SK-N-SH treated with all-trans-retinoic acid at 6 μM for 48 hours (cell line): ENCODE measurements at regions not wholly inside any gene's neighbourhood (a gene's known extent, or its start where the extent isn't known, plus 50 kb on each side); places are given as distances from the start of the nearest gene placed in this dataset.

Source experiments
- ATAC-seq: fragments of 200-7000 bp; cut with Tn5 transposase; 3 replicates; pipeline ENCODE4 v1.9.1; 2020; ENCODE audit warnings: mild to moderate bottlenecking, moderate library complexity
- ARNTL ChIP-seq: fragments of 450-650 bp; formaldehyde crosslinking; IDR thresholded peaks from 2 replicates; pipeline ENCODE4 v1.5.0; 2020; ENCODE audit warnings: low read depth, mild to moderate bottlenecking, moderate library complexity, borderline replicate concordance
- BACH2 ChIP-seq: fragments of 250-450 bp; sonication (Bioruptor Pico); IDR thresholded peaks from 2 replicates; pipeline ENCODE4 v1.9.0; 2021; ENCODE audit warnings: mild to moderate bottlenecking, borderline replicate concordance
- CSDC2 ChIP-seq: fragments of 250-450 bp; sonication (Bioruptor Pico); IDR thresholded peaks from 2 replicates; pipeline ENCODE4 v1.5.0; 2020; ENCODE audit warnings: mild to moderate bottlenecking, moderate library complexity
- GLIS3 ChIP-seq: fragments of 250-450 bp; sonication (Bioruptor Pico); IDR thresholded peaks from 2 replicates; pipeline ENCODE4 v1.5.0; 2020; ENCODE audit warnings: mild to moderate bottlenecking, moderate library complexity
- ISL1 ChIP-seq: fragments of 250-450 bp; sonication (Bioruptor Pico); IDR thresholded peaks from 2 replicates; pipeline ENCODE4 v2.1.2; 2022; ENCODE audit warnings: mild to moderate bottlenecking, moderate library complexity
- OSR1 ChIP-seq: fragments of 250-450 bp; sonication (Bioruptor Pico); IDR thresholded peaks from 2 replicates; pipeline ENCODE4 v1.8.0; 2022; ENCODE audit warnings: moderate library complexity, mild to moderate bottlenecking, inconsistent platforms
- PPARA ChIP-seq: fragments of 250-450 bp; sonication (Bioruptor Pico); IDR thresholded peaks from 2 replicates; pipeline ENCODE4 v1.5.0; 2020; ENCODE audit warnings: mild to moderate bottlenecking, borderline replicate concordance
- RARB ChIP-seq: fragments of 250-450 bp; sonication (Bioruptor Pico); IDR thresholded peaks from 2 replicates; pipeline ENCODE4 v1.8.0; 2021; ENCODE audit warnings: mild to moderate bottlenecking, moderate library complexity
- SNAI2 ChIP-seq: fragments of 250-450 bp; sonication (Bioruptor Pico); IDR thresholded peaks from 2 replicates; pipeline ENCODE4 v1.5.0; 2020; ENCODE audit warnings: mild to moderate bottlenecking, moderate library complexity
- TOX ChIP-seq: fragments of 250-450 bp; sonication (Bioruptor Pico); IDR thresholded peaks from 2 replicates; pipeline ENCODE4 v1.8.0; 2021; ENCODE audit warnings: mild to moderate bottlenecking, moderate library complexity, borderline replicate concordance
- ZFP3 ChIP-seq: fragments of 250-450 bp; sonication (Bioruptor Pico); IDR thresholded peaks from 2 replicates; pipeline ENCODE4 v1.5.0; 2020; ENCODE audit warnings: mild to moderate bottlenecking, moderate library complexity
- ZFP30 ChIP-seq: fragments of 450-650 bp; formaldehyde crosslinking; IDR thresholded peaks from 2 replicates; pipeline ENCODE4 v1.5.0; 2022; ENCODE audit warnings: mild to moderate bottlenecking, moderate library complexity
- ZNF565 ChIP-seq: fragments of 450-650 bp; formaldehyde crosslinking; conservative IDR thresholded peaks from 2 replicates; pipeline ENCODE4 v1.5.0; 2020; ENCODE audit warnings: low read depth, mild to moderate bottlenecking, moderate library complexity
- ZNF70 ChIP-seq: fragments of 450-650 bp; formaldehyde crosslinking; IDR thresholded peaks from 2 replicates; pipeline ENCODE4 v1.5.0; 2020; ENCODE audit warnings: mild to moderate bottlenecking, moderate library complexity
- ZNF8 ChIP-seq: fragments of 450-650 bp; formaldehyde crosslinking; IDR thresholded peaks from 2 replicates; pipeline ENCODE4 v1.5.0; 2020; ENCODE audit warnings: mild to moderate bottlenecking, moderate library complexity
- TF ChIP-seq, protein P1 (sequence below): fragments of 250-450 bp; sonication (Bioruptor Pico); IDR thresholded peaks from 2 replicates; pipeline ENCODE4 v1.8.0; 2020; ENCODE audit warnings: mild to moderate bottlenecking, moderate library complexity, borderline replicate concordance
- TF ChIP-seq, protein P2 (sequence below): fragments of 250-450 bp; sonication (Bioruptor Pico); IDR thresholded peaks from 2 replicates; pipeline ENCODE4 v1.5.0; 2020; ENCODE audit warnings: mild to moderate bottlenecking, moderate library complexity
- TF ChIP-seq, protein P3 (sequence below): fragments of 250-450 bp; sonication (Bioruptor Pico); IDR thresholded peaks from 2 replicates; pipeline ENCODE4 v1.5.1; 2021; ENCODE audit warnings: mild to moderate bottlenecking, moderate library complexity
- TF ChIP-seq, protein P4 (sequence below): fragments of 250-450 bp; sonication (Bioruptor Pico); IDR thresholded peaks from 2 replicates; pipeline ENCODE4 v1.8.0; 2021; ENCODE audit warnings: low read depth, mild to moderate bottlenecking, moderate library complexity, borderline replicate concordance

DNA sequence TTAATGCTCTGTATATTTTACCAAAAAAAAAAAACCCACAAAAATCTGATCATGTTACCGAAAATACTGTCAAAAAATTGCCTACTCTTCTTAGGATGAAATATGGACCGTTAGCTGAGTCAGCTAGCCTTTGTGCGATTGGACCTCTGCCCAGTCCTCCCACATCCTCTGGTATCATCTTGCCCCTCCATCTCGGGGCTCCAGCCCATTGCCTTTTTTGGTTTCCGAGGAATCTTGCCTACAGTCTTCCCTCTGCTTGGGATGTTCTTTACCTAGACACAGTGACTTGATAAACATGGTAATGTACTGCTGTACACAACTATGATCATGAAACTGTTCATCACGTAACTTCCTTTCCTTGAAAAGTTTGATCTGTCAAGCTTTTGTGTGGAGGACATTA is 371.4 kb downstream of the SV2B start:
- peak; percentile 86 for ATAC-seq
- no peak for TF ChIP-seq GLIS3 (CRISPR knock-in tag)
- no peak for TF ChIP-seq TOX
- no peak for TF ChIP-seq PPARA
- no peak for TF ChIP-seq ARNTL (CRISPR knock-in tag)
- TF ChIP-seq, protein P1, sequence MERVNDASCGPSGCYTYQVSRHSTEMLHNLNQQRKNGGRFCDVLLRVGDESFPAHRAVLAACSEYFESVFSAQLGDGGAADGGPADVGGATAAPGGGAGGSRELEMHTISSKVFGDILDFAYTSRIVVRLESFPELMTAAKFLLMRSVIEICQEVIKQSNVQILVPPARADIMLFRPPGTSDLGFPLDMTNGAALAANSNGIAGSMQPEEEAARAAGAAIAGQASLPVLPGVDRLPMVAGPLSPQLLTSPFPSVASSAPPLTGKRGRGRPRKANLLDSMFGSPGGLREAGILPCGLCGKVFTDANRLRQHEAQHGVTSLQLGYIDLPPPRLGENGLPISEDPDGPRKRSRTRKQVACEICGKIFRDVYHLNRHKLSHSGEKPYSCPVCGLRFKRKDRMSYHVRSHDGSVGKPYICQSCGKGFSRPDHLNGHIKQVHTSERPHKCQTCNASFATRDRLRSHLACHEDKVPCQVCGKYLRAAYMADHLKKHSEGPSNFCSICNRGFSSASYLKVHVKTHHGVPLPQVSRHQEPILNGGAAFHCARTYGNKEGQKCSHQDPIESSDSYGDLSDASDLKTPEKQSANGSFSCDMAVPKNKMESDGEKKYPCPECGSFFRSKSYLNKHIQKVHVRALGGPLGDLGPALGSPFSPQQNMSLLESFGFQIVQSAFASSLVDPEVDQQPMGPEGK (CRISPR knock-in tag), result no peak
- TF ChIP-seq CSDC2 (CRISPR knock-in tag), result no peak
- no peak for TF ChIP-seq RARB (CRISPR knock-in tag)
- no peak for TF ChIP-seq ZNF565 (CRISPR knock-in tag)
- TF ChIP-seq SNAI2 (CRISPR knock-in tag), result no peak
- no peak for TF ChIP-seq ISL1 (CRISPR knock-in tag)
- TF ChIP-seq BACH2, result no peak
- TF ChIP-seq, protein P2, sequence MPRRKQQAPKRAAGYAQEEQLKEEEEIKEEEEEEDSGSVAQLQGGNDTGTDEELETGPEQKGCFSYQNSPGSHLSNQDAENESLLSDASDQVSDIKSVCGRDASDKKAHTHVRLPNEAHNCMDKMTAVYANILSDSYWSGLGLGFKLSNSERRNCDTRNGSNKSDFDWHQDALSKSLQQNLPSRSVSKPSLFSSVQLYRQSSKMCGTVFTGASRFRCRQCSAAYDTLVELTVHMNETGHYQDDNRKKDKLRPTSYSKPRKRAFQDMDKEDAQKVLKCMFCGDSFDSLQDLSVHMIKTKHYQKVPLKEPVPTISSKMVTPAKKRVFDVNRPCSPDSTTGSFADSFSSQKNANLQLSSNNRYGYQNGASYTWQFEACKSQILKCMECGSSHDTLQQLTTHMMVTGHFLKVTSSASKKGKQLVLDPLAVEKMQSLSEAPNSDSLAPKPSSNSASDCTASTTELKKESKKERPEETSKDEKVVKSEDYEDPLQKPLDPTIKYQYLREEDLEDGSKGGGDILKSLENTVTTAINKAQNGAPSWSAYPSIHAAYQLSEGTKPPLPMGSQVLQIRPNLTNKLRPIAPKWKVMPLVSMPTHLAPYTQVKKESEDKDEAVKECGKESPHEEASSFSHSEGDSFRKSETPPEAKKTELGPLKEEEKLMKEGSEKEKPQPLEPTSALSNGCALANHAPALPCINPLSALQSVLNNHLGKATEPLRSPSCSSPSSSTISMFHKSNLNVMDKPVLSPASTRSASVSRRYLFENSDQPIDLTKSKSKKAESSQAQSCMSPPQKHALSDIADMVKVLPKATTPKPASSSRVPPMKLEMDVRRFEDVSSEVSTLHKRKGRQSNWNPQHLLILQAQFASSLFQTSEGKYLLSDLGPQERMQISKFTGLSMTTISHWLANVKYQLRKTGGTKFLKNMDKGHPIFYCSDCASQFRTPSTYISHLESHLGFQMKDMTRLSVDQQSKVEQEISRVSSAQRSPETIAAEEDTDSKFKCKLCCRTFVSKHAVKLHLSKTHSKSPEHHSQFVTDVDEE, result no peak
- TF ChIP-seq, protein P3, sequence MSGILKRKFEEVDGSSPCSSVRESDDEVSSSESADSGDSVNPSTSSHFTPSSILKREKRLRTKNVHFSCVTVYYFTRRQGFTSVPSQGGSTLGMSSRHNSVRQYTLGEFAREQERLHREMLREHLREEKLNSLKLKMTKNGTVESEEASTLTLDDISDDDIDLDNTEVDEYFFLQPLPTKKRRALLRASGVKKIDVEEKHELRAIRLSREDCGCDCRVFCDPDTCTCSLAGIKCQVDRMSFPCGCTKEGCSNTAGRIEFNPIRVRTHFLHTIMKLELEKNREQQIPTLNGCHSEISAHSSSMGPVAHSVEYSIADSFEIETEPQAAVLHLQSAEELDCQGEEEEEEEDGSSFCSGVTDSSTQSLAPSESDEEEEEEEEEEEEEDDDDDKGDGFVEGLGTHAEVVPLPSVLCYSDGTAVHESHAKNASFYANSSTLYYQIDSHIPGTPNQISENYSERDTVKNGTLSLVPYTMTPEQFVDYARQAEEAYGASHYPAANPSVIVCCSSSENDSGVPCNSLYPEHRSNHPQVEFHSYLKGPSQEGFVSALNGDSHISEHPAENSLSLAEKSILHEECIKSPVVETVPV (CRISPR knock-in tag), result no peak
- no peak for TF ChIP-seq ZNF70 (CRISPR knock-in tag)

DNA sequence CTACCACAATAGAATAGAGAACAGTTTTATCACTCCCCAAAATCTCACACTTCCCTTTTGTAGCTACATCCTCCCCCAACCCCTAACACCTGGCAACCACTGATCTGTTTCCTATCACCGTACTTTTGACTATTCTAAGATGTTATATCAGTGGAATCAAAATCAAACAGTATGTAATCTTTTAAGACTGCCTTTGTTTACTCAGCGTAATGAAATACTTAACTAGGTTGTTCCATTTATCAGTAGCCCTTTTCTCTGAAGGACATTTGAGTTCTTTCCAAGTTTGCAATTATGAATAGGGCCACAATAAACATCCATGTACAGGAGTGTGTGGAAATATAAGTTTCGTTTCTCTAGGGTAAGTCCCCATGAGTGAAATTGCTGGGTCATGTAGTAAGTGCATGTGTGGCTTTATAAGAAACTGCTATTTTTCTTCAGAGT is 372.3 kb downstream of the SV2B start:
- TF ChIP-seq ZFP3, result no peak
- no peak for ATAC-seq

DNA sequence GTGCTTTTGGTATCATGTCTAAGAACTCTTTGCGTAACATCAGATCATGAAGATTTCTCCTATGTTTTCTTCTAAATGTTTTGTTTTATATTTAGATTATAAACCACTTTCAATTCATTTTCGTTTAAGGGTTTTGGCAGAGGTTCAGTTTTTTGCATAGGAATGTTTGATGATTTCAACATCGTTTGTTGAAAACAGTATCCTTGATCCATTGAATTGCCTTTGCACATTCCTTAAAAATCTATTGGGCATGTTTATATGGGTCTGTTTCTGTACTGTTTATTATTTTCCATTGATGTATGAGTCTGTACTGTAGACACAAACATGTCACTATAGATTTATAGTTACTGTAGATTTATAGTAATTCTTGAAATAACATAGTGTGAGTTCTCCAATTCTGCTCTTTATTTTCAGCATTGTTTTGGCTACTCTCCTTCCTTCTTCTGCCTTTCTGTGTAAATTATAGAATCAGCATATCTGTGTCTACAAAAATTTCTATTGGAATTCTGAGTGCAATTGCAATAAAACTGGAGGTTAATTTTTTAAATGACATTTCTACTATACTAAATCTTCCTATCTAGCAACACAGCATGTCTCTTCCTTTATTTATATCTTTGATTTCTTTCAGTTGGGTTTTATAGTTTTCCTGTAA is 374.0 kb downstream of the SV2B start:
- no peak for TF ChIP-seq ZNF8 (CRISPR knock-in tag)
- TF ChIP-seq, protein P4, sequence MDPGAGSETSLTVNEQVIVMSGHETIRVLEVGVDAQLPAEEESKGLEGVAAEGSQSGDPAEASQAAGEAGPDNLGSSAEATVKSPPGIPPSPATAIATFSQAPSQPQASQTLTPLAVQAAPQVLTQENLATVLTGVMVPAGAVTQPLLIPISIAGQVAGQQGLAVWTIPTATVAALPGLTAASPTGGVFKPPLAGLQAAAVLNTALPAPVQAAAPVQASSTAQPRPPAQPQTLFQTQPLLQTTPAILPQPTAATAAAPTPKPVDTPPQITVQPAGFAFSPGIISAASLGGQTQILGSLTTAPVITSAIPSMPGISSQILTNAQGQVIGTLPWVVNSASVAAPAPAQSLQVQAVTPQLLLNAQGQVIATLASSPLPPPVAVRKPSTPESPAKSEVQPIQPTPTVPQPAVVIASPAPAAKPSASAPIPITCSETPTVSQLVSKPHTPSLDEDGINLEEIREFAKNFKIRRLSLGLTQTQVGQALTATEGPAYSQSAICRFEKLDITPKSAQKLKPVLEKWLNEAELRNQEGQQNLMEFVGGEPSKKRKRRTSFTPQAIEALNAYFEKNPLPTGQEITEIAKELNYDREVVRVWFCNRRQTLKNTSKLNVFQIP (CRISPR knock-in tag), result no peak
- no peak for TF ChIP-seq CSDC2 (CRISPR knock-in tag)
- no peak for TF ChIP-seq SNAI2 (CRISPR knock-in tag)
- no peak for TF ChIP-seq OSR1 (CRISPR knock-in tag)
- no peak for TF ChIP-seq ZNF70 (CRISPR knock-in tag)
- no peak for TF ChIP-seq BACH2
- TF ChIP-seq ZFP30 (CRISPR knock-in tag), result no peak
- TF ChIP-seq GLIS3 (CRISPR knock-in tag), result no peak
- TF ChIP-seq PPARA, result no peak
- TF ChIP-seq ARNTL (CRISPR knock-in tag), result no peak
- TF ChIP-seq, protein P2, result no peak
- no peak for ATAC-seq
